ENCODE measurements at regions not wholly inside any gene's neighbourhood (a gene's known extent, or its start where the extent isn't known, plus 50 kb on each side); places are given as distances from the start of the nearest gene placed in this dataset.

DNA sequence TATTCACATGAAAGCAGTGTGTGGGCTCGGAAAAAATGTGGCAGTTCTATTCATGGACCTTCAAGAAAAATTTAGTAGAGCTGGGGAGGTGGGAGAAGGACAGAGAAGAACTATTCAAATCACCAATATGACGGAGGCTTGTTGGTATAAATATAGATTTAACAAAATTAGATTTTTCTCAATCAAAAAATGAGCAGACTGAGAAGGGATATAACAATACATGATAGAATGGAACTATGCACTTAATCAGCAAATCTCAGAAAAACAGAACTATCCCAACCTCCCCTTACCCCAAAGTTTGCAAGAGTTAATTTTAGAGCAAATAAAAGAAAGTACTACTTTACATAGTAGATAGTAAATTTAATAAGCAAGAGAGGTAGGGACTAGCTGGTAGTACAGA is 194.6 kb upstream of the BCL6 start:
- H3K9me3 ChIP-seq (ENCODE audit: insufficient read depth, low read depth) = no peaks in the 10 kb centered on the region
- no peaks in the 10 kb centered on the region for H3K79me2 ChIP-seq (ENCODE audit: low read depth)
- H3K9me2 ChIP-seq (ENCODE audit: insufficient read depth) = no peaks in the 10 kb centered on the region
- POLR2A ChIA-PET (ENCODE audit: unreplicated experiment) = no interaction called here
- TF ChIP-seq EZH2 (IDR thresholded peaks at IDR 0.05; ENCODE audit: low read depth) = no peak
- TF ChIP-seq, protein P1, sequence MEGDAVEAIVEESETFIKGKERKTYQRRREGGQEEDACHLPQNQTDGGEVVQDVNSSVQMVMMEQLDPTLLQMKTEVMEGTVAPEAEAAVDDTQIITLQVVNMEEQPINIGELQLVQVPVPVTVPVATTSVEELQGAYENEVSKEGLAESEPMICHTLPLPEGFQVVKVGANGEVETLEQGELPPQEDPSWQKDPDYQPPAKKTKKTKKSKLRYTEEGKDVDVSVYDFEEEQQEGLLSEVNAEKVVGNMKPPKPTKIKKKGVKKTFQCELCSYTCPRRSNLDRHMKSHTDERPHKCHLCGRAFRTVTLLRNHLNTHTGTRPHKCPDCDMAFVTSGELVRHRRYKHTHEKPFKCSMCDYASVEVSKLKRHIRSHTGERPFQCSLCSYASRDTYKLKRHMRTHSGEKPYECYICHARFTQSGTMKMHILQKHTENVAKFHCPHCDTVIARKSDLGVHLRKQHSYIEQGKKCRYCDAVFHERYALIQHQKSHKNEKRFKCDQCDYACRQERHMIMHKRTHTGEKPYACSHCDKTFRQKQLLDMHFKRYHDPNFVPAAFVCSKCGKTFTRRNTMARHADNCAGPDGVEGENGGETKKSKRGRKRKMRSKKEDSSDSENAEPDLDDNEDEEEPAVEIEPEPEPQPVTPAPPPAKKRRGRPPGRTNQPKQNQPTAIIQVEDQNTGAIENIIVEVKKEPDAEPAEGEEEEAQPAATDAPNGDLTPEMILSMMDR (conservative IDR thresholded peaks at IDR 0.05) = no peak
- H3K4me2 ChIP-seq = no peak overlapping the region
- H3K36me3 ChIP-seq (ENCODE audit: low read depth) = no peaks in the 10 kb centered on the region
- no peak overlapping the region for H3K27ac ChIP-seq
- DNase-seq = no peak
- no peaks in the 10 kb centered on the region for H4K20me1 ChIP-seq (ENCODE audit: insufficient read depth)
- no peaks in the 10 kb centered on the region for H3K27me3 ChIP-seq (ENCODE audit: insufficient read depth, low read depth)
- H3F3A ChIP-seq (ENCODE audit: insufficient read depth, low read depth) = peaks cover 21% of the 10 kb centered on the region
- no peak overlapping the region for H2AFZ ChIP-seq
- intact Hi-C loops (cut with micrococcal nuclease; ENCODE audit: unreplicated experiment) = loop anchor here (5.0 to 10.0 kb wide), 2 partner anchors 97 to 1015 kb away; no protein-coding TSS in a partner anchor
- H3K4me1 ChIP-seq (replicated peaks; ENCODE audit: insufficient read depth) = peaks cover 38% of the 10 kb centered on the region
- CTCF ChIA-PET = no interaction called here
- no TSS peak for BruUV-seq (replicated peaks)
- H3K4me3 ChIP-seq = no peak overlapping the region

DNA sequence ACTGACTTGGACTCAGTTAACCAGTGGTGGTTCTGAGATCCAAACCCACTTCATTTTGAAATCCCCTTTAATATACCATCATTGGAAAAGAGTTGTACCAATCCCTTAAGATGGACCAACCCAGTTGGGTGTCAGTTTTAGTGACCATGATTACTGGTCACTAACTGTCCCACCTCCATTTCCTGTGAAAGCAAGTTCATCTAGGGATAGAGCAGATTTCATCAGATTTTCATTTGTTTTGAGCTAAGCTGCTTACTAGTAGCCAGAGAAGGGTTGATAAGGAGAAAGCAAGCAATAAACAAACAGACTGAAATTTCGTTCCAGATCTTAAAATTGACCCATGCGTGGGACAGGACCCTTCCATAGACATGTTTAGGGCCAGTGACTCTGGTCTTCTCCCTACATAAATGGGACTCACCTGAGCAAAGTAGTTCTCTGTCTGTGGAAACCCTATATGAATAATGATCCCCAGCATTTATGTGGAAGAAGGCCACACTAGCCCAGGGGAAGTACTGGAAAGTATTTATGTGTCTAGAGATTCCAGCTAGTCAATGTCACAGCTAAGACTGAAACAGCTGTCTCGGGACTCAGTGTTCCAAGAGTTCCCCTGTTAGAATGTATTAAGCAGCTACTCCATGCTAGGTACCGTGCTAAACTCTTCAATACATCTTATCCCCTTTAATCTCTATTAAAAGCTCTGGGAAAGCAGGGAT is 196.0 kb upstream of the BCL6 start:
- no TSS peak for BruUV-seq (replicated peaks)
- Histone ChIP-seq H3K79me2 (ENCODE audit: low read depth) (peaks cover under 1% of the 10 kb centered on the region; the same call in 1 of the 2 replicates), H2AFZ (no peak overlapping the region), H3K9me2 (ENCODE audit: insufficient read depth) (no peaks in the 10 kb centered on the region), H3K4me3 (no peak overlapping the region), H3F3A (ENCODE audit: insufficient read depth, low read depth) (peaks cover 35% of the 10 kb centered on the region), H3K36me3 (ENCODE audit: low read depth) (no peaks in the 10 kb centered on the region), H4K20me1 (ENCODE audit: insufficient read depth) (no peaks in the 10 kb centered on the region), H3K9me3 (ENCODE audit: insufficient read depth, low read depth) (no peaks in the 10 kb centered on the region), H3K4me2 (no peak overlapping the region), H3K27me3 (ENCODE audit: insufficient read depth, low read depth) (no peaks in the 10 kb centered on the region), H3K4me1 (replicated peaks; ENCODE audit: insufficient read depth) (peaks cover 52% of the 10 kb centered on the region), H3K27ac (no peak overlapping the region)
- CTCF ChIA-PET = no interaction called here
- TF ChIP-seq, protein P1 (conservative IDR thresholded peaks at IDR 0.05) = no peak
- intact Hi-C loops (cut with micrococcal nuclease; ENCODE audit: unreplicated experiment) = loop anchor here (5.0 to 10.0 kb wide), 2 partner anchors 96 to 1014 kb away; no protein-coding TSS in a partner anchor
- POLR2A ChIA-PET (ENCODE audit: unreplicated experiment) = interaction anchor here (0.5 kb wide), 1 partner anchor 325 kb away, joined by 3 read pairs; no protein-coding TSS in a partner anchor
- no peak for DNase-seq

DNA sequence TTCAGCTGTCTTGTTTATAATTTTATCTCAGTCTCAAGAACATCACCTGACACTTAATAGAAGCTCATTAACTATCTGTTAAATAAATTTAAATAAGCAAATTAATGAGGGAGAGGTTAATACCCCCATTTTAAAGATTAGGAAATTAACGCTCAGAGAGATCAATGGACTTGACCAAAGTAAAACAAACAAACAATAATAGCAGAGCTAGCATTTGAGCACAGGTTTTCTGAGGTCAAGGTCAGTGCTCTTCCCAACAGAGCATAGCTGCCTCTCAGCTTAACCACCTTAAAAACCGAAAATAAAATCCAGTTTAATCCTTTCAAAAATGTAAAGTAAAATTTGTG is 196.6 kb upstream of the BCL6 start:
- peaks cover 37% of the 10 kb centered on the region for H3F3A ChIP-seq (ENCODE audit: insufficient read depth, low read depth)
- H3K4me2 ChIP-seq = no peak overlapping the region
- CTCF ChIA-PET = no interaction called here
- H3K36me3 ChIP-seq (ENCODE audit: low read depth) = no peaks in the 10 kb centered on the region
- H3K9me2 ChIP-seq (ENCODE audit: insufficient read depth) = no peaks in the 10 kb centered on the region
- peaks cover 5% of the 10 kb centered on the region; the same call in 1 of the 2 replicates for H3K79me2 ChIP-seq (ENCODE audit: low read depth)
- H3K4me1 ChIP-seq (replicated peaks; ENCODE audit: insufficient read depth) = peaks cover 57% of the 10 kb centered on the region
- no peaks in the 10 kb centered on the region for H3K9me3 ChIP-seq (ENCODE audit: insufficient read depth, low read depth)
- no peak for DNase-seq
- POLR2A ChIA-PET (ENCODE audit: unreplicated experiment) = interaction anchor here (0.5 kb wide), 1 partner anchor 325 kb away, joined by 3 read pairs; no protein-coding TSS in a partner anchor
- no peaks in the 10 kb centered on the region for H4K20me1 ChIP-seq (ENCODE audit: insufficient read depth)
- no peak overlapping the region for H3K27ac ChIP-seq
- intact Hi-C loops (cut with micrococcal nuclease; ENCODE audit: unreplicated experiment) = loop anchor here (2.0 to 10.0 kb wide), 3 partner anchors 33 to 1013 kb away; no protein-coding TSS in a partner anchor
- H2AFZ ChIP-seq = no peak overlapping the region
- H3K27me3 ChIP-seq (ENCODE audit: insufficient read depth, low read depth) = no peaks in the 10 kb centered on the region
- no peak for TF ChIP-seq EZH2 (IDR thresholded peaks at IDR 0.05; ENCODE audit: low read depth)
- TF ChIP-seq, protein P1 (conservative IDR thresholded peaks at IDR 0.05) = no peak
- H3K4me3 ChIP-seq = no peak overlapping the region
- BruUV-seq (replicated peaks) = no TSS peak

Measured in PC-9 (cell line).